GM21423 (cell line): ENCODE measurements at regions not wholly inside any gene's neighbourhood (a gene's known extent, or its start where the extent isn't known, plus 50 kb on each side); places are given as distances from the start of the nearest gene placed in this dataset.
"Not testable (repeated sequence)": the region's sequence is repeated elsewhere in the genome, so short reads cannot be mapped to it uniquely, and the experiment has no call there.

ENCODE experiments used
- ATAC-seq: cut with Tn5 transposase; IDR thresholded peaks from one replicate; pipeline ENCODE4 v1.9.1; 2021; ENCODE audit warnings: mild to moderate bottlenecking, moderate library complexity; ENCODE audit not compliant: unreplicated experiment

- ATAC-seq = no peak
Observed at GRCh38 chr5:40356248-40356647, 323.5 kb upstream of the PTGER4 start.

DNA sequence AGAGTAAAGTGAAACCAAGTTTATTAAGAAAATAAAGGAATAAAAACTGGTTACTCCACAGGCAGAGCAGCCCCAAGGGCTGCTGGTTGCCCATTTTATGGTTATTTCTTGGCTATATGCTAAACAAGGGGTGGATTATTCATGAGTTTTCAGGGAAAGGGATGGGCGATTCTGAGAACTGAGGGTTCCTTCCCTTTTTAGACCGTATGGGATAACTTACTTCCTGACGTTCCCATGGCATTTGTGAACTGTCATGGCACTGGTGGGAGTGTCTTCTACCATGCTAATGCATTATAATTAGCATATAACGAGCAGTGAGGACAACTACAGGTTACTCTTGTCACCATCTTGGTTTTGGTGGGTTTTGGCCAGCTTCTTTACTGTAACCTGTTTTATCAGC, 323.9 kb upstream of the PTGER4 start:
- ATAC-seq = no peak

GRCh38 chr5:40355181-40355580, 324.5 kb upstream of the PTGER4 start:
- ATAC-seq = no peak

DNA sequence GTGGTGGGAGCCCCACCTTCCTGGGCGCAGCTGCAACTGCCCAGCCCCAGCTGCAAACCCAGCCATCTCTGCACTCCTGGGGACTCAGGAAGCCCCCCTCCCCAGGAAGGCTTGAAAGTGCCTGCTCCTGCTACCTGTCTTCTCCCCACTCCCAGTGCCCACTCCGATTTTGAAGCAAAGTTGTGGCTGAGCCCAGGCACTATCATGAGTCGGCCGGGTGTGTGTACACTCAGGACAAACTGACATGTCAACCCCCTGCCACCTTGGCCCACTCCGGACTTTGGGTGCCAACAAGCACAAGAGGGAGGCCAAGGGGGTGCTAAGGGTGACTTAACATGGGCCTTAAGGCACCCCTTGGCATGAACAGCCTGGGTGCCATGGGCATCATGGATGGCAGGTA, 325.5 kb upstream of the PTGER4 start:
- ATAC-seq = no peak

- no peak for ATAC-seq
Observed at GRCh38 chr5:40353442-40353841, 326.3 kb upstream of the PTGER4 start.

DNA sequence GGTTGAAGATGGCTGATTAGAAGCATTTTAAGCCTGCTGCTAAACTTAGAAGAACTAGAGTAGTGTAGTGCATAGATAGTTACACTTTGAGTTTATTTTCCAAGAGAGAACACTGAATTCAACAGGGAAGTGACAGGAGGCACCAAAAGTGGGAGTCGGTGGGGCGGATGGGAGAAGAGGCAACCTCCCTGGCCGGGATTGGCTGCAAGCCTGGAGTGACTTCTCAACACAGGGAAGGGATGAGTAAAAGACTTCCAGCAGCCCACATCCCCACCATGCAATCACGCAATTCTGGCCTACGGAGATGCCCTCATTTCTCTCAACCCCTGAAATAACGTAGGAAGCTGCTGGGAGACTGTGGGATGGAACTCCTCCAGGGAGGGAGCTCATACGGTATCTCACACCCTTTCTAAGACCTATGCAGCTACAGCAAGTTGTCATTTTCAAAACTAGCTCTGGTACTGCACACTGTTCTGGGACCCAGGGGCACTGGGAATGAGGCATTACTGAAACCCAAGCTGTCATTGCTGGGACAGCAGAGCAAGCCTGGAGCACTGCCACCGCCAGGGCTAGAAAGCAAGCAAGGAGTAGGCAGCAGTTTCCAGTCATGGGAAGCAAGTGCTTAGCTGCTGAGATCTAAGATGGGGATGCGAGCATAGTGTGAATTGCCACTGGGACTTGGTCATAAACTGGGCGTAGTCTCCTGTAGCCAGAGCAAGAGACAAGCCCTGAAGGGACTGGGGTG, 331.6 kb upstream of the PTGER4 start:
- no peak for ATAC-seq

DNA sequence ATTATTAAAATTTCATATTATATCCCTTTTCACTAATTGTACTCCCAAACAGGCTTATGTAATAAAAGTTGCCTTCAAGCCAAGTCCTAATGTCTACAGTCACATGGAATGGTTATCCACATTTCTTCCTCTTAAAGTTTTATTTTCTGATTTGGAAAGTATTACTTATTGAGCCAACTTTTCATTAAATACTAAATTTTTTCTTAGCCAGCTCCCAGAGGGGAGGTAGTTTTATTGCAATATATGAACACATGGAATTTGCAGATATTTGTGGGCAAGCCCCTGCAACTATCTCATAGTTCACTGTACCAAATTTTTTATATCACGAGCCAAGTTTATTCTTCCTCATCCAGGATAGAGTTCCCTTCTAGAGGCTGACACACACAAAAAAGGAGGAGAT, 332.8 kb upstream of the PTGER4 start:
- ATAC-seq = no peak

GRCh38 chr5:40338434-40338833, 341.3 kb upstream of the PTGER4 start:
- not testable (repeated sequence) for ATAC-seq

DNA sequence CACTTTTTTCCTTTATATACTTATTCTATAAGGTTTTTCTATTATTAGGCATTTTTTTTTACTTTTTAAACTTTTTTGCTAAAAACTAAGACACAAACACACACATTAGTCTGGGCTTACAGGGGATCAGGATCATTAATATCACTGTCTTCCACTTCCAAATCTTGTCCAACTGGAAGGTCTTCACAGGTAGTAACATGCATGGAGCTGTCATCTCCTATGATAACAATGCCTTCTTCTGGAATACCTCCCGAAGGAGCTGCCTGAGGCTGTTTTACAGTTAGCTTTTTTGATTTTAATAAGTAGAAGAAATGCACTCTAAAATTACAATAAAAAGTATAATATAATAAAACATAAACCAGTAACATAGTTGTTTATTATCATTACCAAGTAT, 345.5 kb upstream of the PTGER4 start:
- no peak for ATAC-seq

DNA sequence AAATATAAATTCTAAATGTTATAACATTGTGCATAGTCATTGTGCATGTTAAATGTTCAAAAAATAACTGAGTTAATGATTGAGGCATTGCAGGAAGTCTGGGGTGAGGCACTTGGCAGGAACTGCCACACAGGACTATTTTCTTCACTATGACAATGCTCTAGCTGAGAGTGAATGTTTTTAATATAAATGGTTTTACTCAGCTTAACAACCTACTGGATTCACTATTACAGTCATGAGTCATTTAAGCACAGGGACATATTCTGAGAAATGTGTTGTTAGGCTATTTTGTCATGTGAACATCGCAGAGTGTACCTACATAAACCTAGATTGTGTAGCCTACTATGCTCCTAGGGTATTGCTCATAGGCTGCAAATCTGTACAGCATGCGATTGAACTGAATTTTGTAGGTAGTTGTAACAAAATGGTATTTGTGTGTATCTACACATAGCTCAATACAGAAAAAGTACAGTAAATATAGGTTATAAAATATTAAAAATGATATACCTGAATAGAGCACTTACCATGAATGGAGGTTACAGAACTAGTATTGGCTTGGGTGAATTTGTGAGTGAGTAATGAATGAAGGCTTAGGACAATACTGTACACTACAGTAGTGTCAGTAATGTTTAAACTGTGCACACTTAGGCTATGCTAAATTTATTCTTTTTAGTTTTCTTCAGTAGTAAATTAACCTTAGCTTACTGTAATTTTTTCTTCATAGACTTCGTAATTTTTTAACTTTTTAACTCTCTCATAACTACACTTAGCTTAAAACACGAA, 346.1 kb upstream of the PTGER4 start:
- ATAC-seq = peak; percentile 86

DNA sequence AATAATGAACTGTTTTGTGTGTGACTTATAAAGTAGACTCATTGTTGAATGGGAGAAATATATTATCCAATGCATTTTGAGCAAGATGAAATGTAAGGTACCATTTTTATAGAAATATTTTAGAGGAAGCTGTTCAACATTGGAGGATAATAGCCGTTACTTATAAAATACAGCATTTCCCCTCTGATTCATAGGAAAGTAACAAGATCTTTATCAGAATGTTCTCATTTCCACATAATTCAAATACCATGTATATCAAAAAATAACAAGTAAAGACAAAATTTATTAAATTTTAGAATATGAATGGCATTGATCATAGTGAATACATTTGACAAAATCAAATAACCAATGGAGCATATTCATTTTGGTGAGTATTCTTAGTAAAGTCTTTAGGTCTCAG, 346.7 kb upstream of the PTGER4 start:
- no peak for ATAC-seq

DNA sequence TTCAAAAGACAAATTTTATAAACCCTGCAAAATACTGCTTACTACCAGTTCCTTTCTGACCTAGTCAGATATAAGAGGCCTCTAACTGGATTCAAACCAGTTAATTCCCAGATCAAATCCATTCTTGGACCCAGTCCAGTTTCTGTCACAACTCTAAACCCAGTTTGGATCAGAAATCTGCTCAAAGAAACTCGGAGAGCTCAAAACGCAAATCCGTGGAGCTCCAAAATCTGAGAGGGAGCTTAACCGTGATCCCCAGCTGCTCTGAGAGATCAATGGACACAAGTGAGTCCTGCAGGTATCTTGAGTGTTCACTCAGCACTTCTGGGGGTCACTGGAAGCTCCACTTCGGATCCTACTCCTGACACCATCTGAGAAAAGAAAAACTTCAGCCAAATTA, 348.1 kb upstream of the PTGER4 start:
- ATAC-seq = no peak

DNA sequence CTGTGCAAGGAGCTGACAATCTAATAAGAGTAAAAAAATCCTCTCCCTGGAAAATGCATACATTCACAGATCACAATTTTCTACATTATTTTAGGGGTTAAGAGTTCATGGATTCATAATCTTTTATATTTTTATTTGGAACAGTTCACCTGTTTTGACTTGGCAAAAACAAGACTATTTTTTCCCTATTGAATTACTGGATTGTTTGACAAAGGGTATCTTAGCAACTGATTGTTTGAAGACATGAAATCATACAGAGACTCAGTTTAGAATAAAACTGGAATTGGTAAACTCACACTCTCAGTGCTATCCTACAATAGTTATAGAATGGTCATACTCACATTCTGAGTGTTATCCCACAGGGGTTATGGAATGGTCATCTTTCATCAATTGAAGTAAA, 358.2 kb upstream of the PTGER4 start:
- no peak for ATAC-seq

DNA sequence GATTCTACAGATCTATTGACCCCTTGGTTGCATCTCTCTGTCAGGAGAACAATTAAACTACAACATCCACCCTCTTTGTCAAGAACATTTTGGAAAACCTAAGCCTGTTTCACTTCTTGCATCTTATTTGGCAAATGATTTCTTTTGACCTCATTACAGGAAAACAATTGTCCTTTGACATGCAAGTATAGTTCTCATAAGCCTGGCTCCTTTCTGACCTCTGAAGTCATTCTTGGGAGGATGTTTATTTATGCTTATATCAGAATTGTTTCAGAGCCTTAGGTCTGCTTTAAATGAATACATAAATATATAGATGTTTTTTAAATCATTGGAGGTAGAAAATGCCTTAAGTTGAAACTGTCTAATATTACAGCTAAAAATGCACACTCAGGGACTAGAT, 361.3 kb upstream of the PTGER4 start:
- no peak for ATAC-seq

DNA sequence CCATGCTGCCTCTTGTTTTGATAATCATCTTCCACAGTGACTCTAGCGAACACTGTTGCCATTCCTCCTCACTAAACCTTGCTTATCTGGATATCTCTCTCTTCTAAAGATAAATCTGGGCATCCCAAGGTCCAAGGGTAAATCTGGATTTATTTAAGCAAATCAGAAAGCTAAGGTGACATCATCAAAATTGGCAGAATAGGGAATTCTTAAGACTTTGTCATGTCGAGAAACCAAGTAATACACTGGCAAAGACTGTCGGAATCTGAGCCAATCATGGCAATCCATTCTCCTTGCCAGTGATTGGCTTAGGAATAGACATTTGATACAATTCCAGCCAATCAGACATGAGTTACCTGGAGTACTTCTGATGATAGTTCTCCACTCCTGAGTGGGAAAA, 362.7 kb upstream of the PTGER4 start:
- ATAC-seq = no peak

GRCh38 chr5:40315126-40315525, 364.6 kb upstream of the PTGER4 start:
- ATAC-seq = no peak

DNA sequence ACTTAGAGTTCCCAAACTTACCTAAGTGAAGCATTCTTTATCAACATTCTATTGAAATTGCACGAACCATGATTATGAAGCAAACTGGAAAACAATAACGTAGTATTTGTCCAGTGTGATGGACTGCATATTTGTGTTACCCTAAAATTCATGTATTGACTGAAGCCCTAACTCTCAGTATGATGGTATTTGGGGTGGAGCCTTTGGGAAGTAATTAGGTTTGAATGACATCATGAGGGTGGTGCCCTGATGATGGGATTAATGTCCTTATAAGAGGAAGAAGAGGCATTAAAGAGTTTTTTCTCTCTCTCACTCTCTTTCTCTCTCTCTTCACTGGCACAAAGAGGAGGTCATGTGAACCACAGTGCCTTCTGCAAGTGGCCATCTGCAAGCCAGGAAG, 365.4 kb upstream of the PTGER4 start:
- no peak for ATAC-seq

DNA sequence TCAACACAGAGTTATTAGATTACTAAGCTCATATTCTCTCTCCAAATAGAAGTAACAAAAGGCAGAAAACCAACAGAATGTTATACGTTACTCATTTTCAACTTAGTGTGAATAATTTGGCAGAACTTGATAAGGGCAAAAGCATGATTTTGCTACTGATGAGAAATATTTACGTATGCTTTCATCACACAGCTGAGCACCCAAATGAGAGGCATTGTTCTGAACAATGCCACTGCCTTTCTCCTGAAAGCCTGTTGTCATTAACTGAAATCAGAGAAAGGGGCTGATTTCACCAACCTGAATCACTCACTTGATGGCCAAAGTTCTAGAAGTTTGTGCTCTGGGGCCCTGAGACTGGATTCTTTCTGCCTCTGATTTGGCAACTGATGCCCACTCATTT, 367.5 kb upstream of the PTGER4 start:
- no peak for ATAC-seq

GRCh38 chr5:40309851-40310250, 369.9 kb upstream of the PTGER4 start:
- ATAC-seq = no peak

GRCh38 chr5:40308867-40309266, 370.8 kb upstream of the PTGER4 start:
- ATAC-seq = no peak

- no peak for ATAC-seq
Observed at GRCh38 chr5:40307920-40308319, 371.8 kb upstream of the PTGER4 start.

- ATAC-seq = no peak
Observed at GRCh38 chr5:40306869-40307487, 372.7 kb upstream of the PTGER4 start.
